GM06990 (cell line): ENCODE measurements at regions not wholly inside any gene's neighbourhood (a gene's known extent, or its start where the extent isn't known, plus 50 kb on each side); places are given as distances from the start of the nearest gene placed in this dataset.

Experiments
- DNase-seq: peaks from one replicate; pipeline ENCODE4 v3.0.0-alpha.2; 2011; ENCODE audit not compliant: insufficient read length; ENCODE audit errors: extremely low read depth
- H3K27me3 ChIP-seq: replicated peaks from 2 replicates; pipeline ENCODE4 v1.6.0; 2011; ENCODE audit warnings: low read length; ENCODE audit not compliant: control insufficient read depth, insufficient read depth
- H3K36me3 ChIP-seq: 2 replicates; pipeline ENCODE4 v1.5.1; 2011; ENCODE audit warnings: low read length; ENCODE audit not compliant: control insufficient read depth, insufficient read depth
- H3K4me3 ChIP-seq: replicated peaks from 2 replicates; pipeline ENCODE4 v1.5.1; 2011; ENCODE audit warnings: low read depth, mild to moderate bottlenecking, control low read depth, low read length
- TF ChIP-seq, protein P1 (sequence below): IDR thresholded peaks from 2 replicates; pipeline ENCODE4 v1.5.1; 2011; ENCODE audit warnings: low read length, control low read depth, mild to moderate bottlenecking, inconsistent platforms; ENCODE audit not compliant: insufficient read depth, poor library complexity, severe bottlenecking

DNA sequence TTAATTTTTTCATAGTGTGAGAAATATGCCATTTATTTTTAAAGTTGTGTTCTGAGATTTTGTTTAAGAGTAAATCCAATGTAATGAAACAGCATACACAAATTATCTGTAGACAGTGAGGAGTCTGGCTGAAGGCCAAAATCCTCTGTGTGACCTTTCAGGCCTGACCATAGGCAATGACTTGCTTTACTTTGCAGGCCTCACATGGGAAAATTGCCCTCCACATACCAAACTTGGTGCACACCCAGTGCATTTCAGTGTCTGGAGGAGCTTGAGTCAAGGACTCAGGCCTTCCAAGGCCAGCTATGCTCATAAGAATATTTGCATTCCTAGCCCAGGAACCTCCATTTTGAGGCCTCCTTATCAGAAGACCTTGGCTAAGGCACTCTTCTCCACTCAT, 430.1 kb downstream of the GABRG1 start:
- Histone ChIP-seq H3K36me3 (no peaks in the 10 kb centered on the region), H3K4me3 (no peak overlapping the region), H3K27me3 (no peaks in the 10 kb centered on the region)
- no peak for DNase-seq
- TF ChIP-seq, protein P1, sequence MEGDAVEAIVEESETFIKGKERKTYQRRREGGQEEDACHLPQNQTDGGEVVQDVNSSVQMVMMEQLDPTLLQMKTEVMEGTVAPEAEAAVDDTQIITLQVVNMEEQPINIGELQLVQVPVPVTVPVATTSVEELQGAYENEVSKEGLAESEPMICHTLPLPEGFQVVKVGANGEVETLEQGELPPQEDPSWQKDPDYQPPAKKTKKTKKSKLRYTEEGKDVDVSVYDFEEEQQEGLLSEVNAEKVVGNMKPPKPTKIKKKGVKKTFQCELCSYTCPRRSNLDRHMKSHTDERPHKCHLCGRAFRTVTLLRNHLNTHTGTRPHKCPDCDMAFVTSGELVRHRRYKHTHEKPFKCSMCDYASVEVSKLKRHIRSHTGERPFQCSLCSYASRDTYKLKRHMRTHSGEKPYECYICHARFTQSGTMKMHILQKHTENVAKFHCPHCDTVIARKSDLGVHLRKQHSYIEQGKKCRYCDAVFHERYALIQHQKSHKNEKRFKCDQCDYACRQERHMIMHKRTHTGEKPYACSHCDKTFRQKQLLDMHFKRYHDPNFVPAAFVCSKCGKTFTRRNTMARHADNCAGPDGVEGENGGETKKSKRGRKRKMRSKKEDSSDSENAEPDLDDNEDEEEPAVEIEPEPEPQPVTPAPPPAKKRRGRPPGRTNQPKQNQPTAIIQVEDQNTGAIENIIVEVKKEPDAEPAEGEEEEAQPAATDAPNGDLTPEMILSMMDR: no peak

DNA sequence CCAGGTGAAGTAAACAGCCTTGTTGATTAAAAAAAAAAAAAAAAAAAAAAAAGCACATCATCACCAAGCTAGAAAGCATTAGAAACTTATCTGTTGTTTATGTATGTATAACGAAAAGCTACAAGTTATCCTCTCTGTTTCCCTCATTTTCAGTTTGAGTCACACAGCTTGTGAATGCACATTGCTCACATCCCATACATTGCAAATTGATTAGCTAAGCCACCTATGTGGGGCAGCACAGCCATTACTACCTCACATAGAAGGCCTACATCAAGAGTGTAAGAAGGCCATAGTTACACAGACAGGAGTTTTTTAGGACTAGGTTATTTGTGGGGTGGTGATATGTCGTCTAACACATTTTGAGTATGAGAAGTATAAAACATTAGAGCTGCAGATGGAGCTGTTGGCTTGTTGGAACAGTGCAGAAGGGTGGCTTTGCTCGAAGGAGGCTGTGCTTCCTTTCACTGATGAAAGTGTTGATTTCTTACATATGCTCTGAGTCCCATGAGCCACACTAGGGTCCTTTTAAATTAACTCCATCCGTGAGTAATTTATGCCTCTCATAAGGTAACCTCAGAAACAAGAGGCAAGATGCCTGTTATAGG, 431.6 kb downstream of the GABRG1 start:
- H3K36me3 ChIP-seq: no peaks in the 10 kb centered on the region
- no peak overlapping the region for H3K4me3 ChIP-seq
- TF ChIP-seq, protein P1: no peak
- H3K27me3 ChIP-seq: no peaks in the 10 kb centered on the region
- no peak for DNase-seq

DNA sequence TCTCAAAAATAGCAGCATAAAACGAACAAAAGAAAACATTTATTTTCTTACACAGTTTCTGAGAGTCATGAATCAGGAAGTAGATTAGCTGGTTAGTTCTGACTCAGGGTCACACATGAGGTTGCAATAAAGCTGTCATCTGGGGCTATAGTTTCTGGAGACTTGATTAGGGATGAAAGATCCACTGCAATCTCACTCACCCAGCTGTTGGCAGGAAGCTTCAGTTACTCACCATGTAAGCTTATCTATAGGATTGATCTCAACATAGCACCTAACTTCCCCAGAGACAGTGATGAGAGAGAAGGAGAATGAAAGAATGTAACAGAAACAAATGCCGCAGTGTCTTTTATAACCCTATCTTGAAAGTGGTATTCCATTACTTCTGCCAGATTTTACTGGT, 435.5 kb downstream of the GABRG1 start:
- DNase-seq: no peak
- no peaks in the 10 kb centered on the region for H3K27me3 ChIP-seq

DNA sequence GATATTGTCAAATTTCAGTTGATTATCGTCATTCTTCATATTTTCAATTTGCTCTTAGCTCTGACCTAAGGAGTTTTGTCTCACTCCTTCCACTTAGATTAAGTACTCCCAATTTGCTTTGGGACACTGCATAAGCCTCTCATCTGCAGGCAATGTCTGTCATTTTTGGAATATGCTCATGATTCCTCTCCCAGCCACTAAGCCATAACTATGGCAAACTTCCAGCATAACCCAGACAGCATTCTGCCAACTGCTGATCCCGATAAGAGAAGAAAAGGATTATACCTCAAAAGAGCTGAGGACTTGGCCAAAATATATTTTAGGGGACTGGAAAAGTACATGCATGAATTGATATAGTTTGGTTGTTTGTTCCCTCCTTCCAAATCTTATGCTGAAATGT, 444.4 kb downstream of the GABRG1 start:
- H3K4me3 ChIP-seq: no peak overlapping the region
- DNase-seq: no peak
- TF ChIP-seq, protein P1: no peak
- H3K27me3 ChIP-seq: no peaks in the 10 kb centered on the region
- no peaks in the 10 kb centered on the region for H3K36me3 ChIP-seq

More for the DNA sequence above, 435.5 kb downstream of the GABRG1 start:
- TF ChIP-seq, protein P1: no peak
- H3K36me3 ChIP-seq: no peaks in the 10 kb centered on the region
- H3K4me3 ChIP-seq: no peak overlapping the region

DNA sequence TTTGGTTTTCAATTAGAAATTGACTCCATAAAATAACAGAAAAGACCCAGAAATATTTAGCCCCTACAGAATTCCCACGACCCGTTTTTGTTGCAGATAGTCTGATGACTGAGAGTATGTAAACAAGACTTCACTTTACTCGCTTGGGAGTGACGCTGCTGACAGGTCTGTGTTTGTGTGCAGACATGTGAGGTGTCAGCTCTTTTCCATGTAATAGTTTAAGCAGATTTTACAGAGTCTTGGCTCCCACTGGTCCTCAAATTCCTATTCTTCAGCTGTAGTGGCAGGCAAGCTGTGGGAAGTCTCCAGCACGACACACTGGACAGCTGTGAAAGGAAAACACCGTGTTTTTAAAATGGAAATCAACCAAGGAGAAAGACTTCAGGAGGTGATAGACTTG, 455.7 kb downstream of the GABRG1 start:
- Histone ChIP-seq H3K36me3 (no peaks in the 10 kb centered on the region), H3K27me3 (no peaks in the 10 kb centered on the region), H3K4me3 (no peak overlapping the region)
- no peak for DNase-seq
- TF ChIP-seq, protein P1: no peak

DNA sequence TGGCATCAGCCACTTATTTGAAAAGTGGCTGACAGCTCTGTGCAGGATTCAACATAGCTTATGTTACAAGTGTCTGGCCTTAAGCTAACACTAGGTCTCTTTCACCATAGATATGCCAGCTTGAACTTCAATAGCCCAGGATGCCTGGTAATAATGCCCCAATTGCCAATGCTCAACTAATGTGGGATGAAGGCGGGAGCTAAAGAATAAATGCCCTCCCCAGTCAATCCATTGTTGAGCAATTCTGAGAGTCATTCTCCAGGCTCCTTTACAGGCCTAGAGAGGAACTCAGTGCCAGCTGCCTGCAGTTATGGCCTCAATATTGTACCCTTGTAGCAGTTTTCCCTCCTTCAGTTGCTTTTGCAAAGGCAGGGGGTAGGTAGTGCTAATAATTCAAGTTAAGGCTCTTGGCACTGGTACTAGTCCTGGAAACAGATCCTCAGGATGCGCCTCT, 460.2 kb downstream of the GABRG1 start:
- TF ChIP-seq, protein P1: no peak
- DNase-seq: no peak
- H3K36me3 ChIP-seq: no peaks in the 10 kb centered on the region
- H3K27me3 ChIP-seq: no peaks in the 10 kb centered on the region
- no peak overlapping the region for H3K4me3 ChIP-seq
